Hepatocyte (in vitro differentiated cells): ENCODE measurements at regions not wholly inside any gene's neighbourhood (a gene's known extent, or its start where the extent isn't known, plus 50 kb on each side); places are given as distances from the start of the nearest gene placed in this dataset.

Experiments used
- DNase-seq: peaks from one replicate; pipeline ENCODE4 v3.0.0-alpha.2; 2016; ENCODE audit warnings: low spot score
- H2AFZ ChIP-seq: fragments of 200-600 bp; sonication (generic); 2 replicates; pipeline ENCODE4 v1.6.0; 2016; ENCODE audit warnings: antibody characterized with exemption, mild to moderate bottlenecking
- H3K27ac ChIP-seq: fragments of 200-600 bp; sonication (generic); 2 replicates; pipeline ENCODE4 v1.5.1; 2016; ENCODE audit warnings: mild to moderate bottlenecking
- H3K27me3 ChIP-seq: fragments of 200-600 bp; sonication (generic); 2 replicates; pipeline ENCODE4 v1.6.1; 2016
- H3K36me3 ChIP-seq: fragments of 200-600 bp; sonication (generic); replicated peaks from 2 replicates; pipeline ENCODE4 v1.5.1; 2016; ENCODE audit warnings: low read depth; ENCODE audit not compliant: insufficient read depth
- H3K4me1 ChIP-seq: fragments of 200-600 bp; sonication (generic); 2 replicates; pipeline ENCODE4 v1.5.1; 2016; ENCODE audit warnings: mild to moderate bottlenecking, moderate library complexity; ENCODE audit not compliant: insufficient read depth
- H3K4me2 ChIP-seq: fragments of 200-600 bp; sonication (generic); 2 replicates; pipeline ENCODE4 v1.6.0; 2016
- H3K4me3 ChIP-seq: fragments of 200-600 bp; sonication (generic); 2 replicates; pipeline ENCODE4 v1.5.1; 2016; ENCODE audit warnings: mild to moderate bottlenecking
- H3K79me2 ChIP-seq: fragments of 200-600 bp; sonication (generic); 2 replicates; pipeline ENCODE4 v1.6.0; 2017; ENCODE audit warnings: mild to moderate bottlenecking
- H3K9me2 ChIP-seq: fragments of 200-600 bp; sonication (generic); replicated peaks from 2 replicates; pipeline ENCODE4 v1.6.0; 2017; ENCODE audit warnings: mild to moderate bottlenecking; ENCODE audit not compliant: insufficient read depth
- H3K9me3 ChIP-seq: fragments of 200-600 bp; sonication (generic); 2 replicates; pipeline ENCODE4 v1.5.1; 2016; ENCODE audit warnings: low read depth, mild to moderate bottlenecking
- H4K20me1 ChIP-seq: fragments of 200-600 bp; sonication (generic); 2 replicates; pipeline ENCODE4 v1.6.0; 2016; ENCODE audit warnings: mild to moderate bottlenecking; ENCODE audit not compliant: insufficient read depth, poor library complexity, severe bottlenecking
- EZH2 ChIP-seq: fragments of 200-600 bp; sonication (generic); IDR thresholded peaks from 2 replicates; pipeline ENCODE4 v1.6.1; 2016; ENCODE audit warnings: antibody characterized with exemption, mild to moderate bottlenecking, borderline replicate concordance
- EZH2phosphoT487 ChIP-seq: fragments of 200-600 bp; sonication (generic); IDR thresholded peaks from one replicate; pipeline ENCODE4 v1.6.1; 2018; ENCODE audit warnings: antibody characterized with exemption, mild to moderate bottlenecking, low read depth, moderate library complexity; ENCODE audit not compliant: unreplicated experiment, severe bottlenecking
- WGBS: methylation state at CpG from one replicate; pipeline ENCODE4 v1.1.6; 2016; ENCODE audit warnings: low lambda C conversion rate; ENCODE audit errors: missing lambda C conversion rate; 5-methylcytosine and 5-hydroxymethylcytosine counted together
- TF ChIP-seq, protein P1 (sequence below): fragments of 200-600 bp; sonication (generic); IDR thresholded peaks from 2 replicates; pipeline ENCODE4 v1.5.1; 2016; ENCODE audit warnings: antibody characterized with exemption, mild to moderate bottlenecking; ENCODE audit not compliant: poor library complexity

DNA sequence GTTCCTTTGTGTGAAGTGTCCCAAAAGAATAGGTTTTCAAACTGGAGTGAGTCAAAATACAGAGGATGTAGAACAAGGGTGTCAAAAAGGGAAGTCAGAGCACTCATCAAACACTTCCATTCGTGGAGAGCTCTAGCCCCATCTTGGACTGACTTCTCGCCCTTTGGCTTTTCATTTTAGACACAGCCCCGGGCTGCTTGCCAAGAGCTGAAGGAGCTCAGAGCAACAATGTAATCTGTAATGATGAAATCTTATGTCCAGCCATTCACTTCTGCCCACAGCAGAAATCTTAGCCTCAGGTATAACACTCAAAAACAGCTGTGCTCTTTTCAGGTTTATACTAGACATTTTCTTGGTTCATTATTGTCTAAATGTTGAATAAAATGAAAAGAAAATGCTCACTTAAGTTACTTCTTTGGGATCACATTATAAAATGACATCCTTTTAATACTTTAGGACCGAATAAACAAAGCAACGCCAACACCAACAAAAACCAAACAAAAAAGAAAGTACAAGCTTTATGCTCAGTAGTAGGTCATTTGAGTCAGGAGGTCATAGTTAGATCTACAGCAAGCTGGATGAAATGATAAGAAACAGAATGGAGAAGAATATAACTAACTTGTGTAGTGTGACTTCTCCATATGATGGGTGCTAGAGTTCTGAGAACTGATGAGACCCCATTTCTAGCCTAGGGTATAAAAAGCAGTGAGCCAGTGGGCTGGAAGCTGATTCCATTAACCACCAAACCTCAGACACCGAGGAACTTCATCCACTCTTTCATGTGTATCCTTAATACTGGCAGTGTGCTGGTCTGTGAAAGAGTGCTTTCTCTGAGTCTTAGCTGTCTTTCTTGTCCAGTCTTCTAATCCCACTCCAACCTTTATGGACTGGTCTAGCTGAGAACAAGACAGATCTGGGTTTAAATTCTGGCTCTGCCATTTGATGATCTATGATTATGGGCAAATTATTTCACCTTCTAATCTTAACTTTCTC is 131.8 kb upstream of the SLC7A14 start:
- Histone ChIP-seq H3K4me2 (no peak overlapping the region), H3K9me2 (no peaks in the 10 kb centered on the region), H2AFZ (no peak overlapping the region), H3K9me3 (no peaks in the 10 kb centered on the region), H3K27ac (no peak overlapping the region), H4K20me1 (no peaks in the 10 kb centered on the region), H3K27me3 (no peaks in the 10 kb centered on the region), H3K79me2 (no peaks in the 10 kb centered on the region), H3K36me3 (no peaks in the 10 kb centered on the region), H3K4me1 (no peaks in the 10 kb centered on the region), H3K4me3 (no peak overlapping the region)
- TF ChIP-seq EZH2phosphoT487, result no peak
- TF ChIP-seq, protein P1, sequence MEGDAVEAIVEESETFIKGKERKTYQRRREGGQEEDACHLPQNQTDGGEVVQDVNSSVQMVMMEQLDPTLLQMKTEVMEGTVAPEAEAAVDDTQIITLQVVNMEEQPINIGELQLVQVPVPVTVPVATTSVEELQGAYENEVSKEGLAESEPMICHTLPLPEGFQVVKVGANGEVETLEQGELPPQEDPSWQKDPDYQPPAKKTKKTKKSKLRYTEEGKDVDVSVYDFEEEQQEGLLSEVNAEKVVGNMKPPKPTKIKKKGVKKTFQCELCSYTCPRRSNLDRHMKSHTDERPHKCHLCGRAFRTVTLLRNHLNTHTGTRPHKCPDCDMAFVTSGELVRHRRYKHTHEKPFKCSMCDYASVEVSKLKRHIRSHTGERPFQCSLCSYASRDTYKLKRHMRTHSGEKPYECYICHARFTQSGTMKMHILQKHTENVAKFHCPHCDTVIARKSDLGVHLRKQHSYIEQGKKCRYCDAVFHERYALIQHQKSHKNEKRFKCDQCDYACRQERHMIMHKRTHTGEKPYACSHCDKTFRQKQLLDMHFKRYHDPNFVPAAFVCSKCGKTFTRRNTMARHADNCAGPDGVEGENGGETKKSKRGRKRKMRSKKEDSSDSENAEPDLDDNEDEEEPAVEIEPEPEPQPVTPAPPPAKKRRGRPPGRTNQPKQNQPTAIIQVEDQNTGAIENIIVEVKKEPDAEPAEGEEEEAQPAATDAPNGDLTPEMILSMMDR, result no peak
- no peak for TF ChIP-seq EZH2
- no peak for DNase-seq
- WGBS, result 79% methylated on average over 6 of the region's 6 CpGs

GRCh38 chr3:170716172-170716805 is 130.4 kb upstream of the SLC7A14 start:
- Histone ChIP-seq H3K27me3 (no peaks in the 10 kb centered on the region), H3K9me3 (no peaks in the 10 kb centered on the region), H3K36me3 (no peaks in the 10 kb centered on the region), H4K20me1 (no peaks in the 10 kb centered on the region), H3K27ac (no peak overlapping the region), H3K4me3 (no peak overlapping the region), H3K4me1 (no peaks in the 10 kb centered on the region), H3K79me2 (no peaks in the 10 kb centered on the region), H3K9me2 (no peaks in the 10 kb centered on the region), H2AFZ (no peak overlapping the region), H3K4me2 (no peak overlapping the region)
- no peak for DNase-seq
- no peak for TF ChIP-seq EZH2
- no peak for TF ChIP-seq EZH2phosphoT487
- TF ChIP-seq, protein P1, result no peak
- WGBS, result 73% methylated on average over 5 of the region's 5 CpGs

DNA sequence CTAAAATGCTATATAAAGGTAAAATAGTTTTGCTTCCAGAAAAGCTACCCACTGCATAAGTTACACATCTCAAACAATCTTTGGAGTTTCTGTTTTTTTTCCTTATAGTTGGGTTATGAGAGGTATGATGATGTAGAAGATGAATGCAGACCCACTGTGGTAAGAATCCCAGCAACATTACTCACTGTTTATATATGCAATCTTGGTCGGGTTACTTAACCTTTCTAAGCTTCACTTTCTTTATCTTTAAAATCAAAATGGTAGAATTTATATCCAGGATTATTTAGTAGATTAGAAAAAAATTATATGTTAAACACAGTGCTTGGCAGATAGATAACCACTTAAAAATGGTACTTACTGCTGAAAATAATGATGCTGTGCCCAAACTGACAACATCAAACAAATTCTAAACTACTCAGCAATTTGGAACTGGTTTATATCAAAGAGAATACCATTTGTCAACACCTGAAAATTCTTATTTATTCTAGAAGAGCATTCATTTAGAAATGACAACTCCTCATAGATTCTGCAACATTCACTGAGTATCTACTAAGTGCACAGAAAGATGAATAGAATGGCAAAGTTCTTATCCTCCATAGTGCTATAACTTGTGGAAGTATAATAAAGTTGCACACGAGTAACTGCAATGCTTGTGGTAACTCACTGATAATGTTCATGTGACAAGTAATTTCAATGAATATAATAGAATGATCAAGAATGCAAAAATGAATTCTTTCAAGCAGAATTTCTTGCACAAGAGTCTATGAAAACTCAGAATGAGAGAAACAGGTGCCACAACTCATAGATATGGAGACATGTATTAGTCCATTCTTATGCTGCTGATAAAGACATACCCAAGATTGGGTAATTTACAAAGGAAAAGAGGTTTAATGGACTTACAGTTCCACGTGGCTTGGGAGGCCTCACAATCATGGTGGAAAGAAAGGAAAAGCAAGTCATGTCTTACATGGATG is 129.0 kb upstream of the SLC7A14 start:
- Histone ChIP-seq H3K4me1 (no peaks in the 10 kb centered on the region), H3K4me2 (no peak overlapping the region), H3K79me2 (no peaks in the 10 kb centered on the region), H2AFZ (no peak overlapping the region), H3K36me3 (no peaks in the 10 kb centered on the region), H3K9me3 (no peaks in the 10 kb centered on the region), H3K27ac (no peak overlapping the region), H3K27me3 (no peaks in the 10 kb centered on the region), H3K9me2 (no peaks in the 10 kb centered on the region), H3K4me3 (no peak overlapping the region), H4K20me1 (no peaks in the 10 kb centered on the region)
- TF ChIP-seq EZH2, result no peak
- TF ChIP-seq, protein P1, result no peak
- TF ChIP-seq EZH2phosphoT487, result no peak
- DNase-seq, result no peak
- 69% methylated on average over 3 of the region's 3 CpGs for WGBS
